BLaER1 treated with 17β-estradiol and CSF1 and Interleukin-3, amounts not matched to agents 10 nM and 100 nM (cell line): ENCODE measurements at regions not wholly inside any gene's neighbourhood (a gene's known extent, or its start where the extent isn't known, plus 50 kb on each side); places are given as distances from the start of the nearest gene placed in this dataset.
"Not testable (repeated sequence)": the region's sequence is repeated elsewhere in the genome, so short reads cannot be mapped to it uniquely, and the experiment has no call there.

Experiments
- H3K27ac ChIP-seq, 11 experiments: shearing (Covaris generic); formaldehyde crosslinking; 2 replicates each; pipeline ENCODE4 v1.8.1; 2022
- H3K27me3 ChIP-seq, 11 experiments: shearing (Covaris generic); formaldehyde crosslinking; 2 replicates each; pipeline ENCODE4 v1.8.1; 2022
- H3K36me3 ChIP-seq, 11 experiments: shearing (Covaris generic); formaldehyde crosslinking; 2 replicates each; pipeline ENCODE4 v1.8.1; 2022
- H3K4me1 ChIP-seq, 10 experiments: shearing (Covaris generic); formaldehyde crosslinking; 2 replicates each; pipeline ENCODE4 v1.8.1; 2022
- H3K4me2 ChIP-seq, 11 experiments: shearing (Covaris generic); formaldehyde crosslinking; 2 replicates each; pipeline ENCODE4 v1.8.1; 2022
- H3K4me3 ChIP-seq, 10 experiments: shearing (Covaris generic); formaldehyde crosslinking; 2 replicates each; pipeline ENCODE4 v1.8.1; 2022
- H3K9ac ChIP-seq, 11 experiments: shearing (Covaris generic); formaldehyde crosslinking; 2 replicates each; pipeline ENCODE4 v1.8.1; 2022
- H3K9me3 ChIP-seq, 11 experiments: shearing (Covaris generic); formaldehyde crosslinking; replicated peaks in 1 of 11; 2 replicates each; pipeline ENCODE4 v1.8.1; 2022
- H4K20me1 ChIP-seq, 11 experiments: shearing (Covaris generic); formaldehyde crosslinking; 2 replicates each; pipeline ENCODE4 v1.8.1; 2022
- Cebpa-rat ChIP-seq, 11 experiments: shearing (Covaris generic); IDR thresholded peaks; 2 replicates each; pipeline ENCODE4 v1.8.1; 2022

GRCh38 chrX:54615109-54615508 lies 85.1 kb downstream of the GNL3L start:
- no peak overlapping the region for H3K9ac ChIP-seq
- H4K20me1 ChIP-seq: peaks cover 0 to 4% (median 0%) of the 10 kb centered on the region in 11 experiments; a peak in 1 of 22 replicates
- TF ChIP-seq Cebpa-rat (IDR thresholded peaks at IDR 0.05): no peak
- H3K4me2 ChIP-seq: no peak overlapping the region
- H3K9me3 ChIP-seq: peaks cover 33 to 51% (median 47%) of the 10 kb centered on the region in 11 experiments
- H3K27ac ChIP-seq: no peak overlapping the region
- H3K4me3 ChIP-seq: no peak overlapping the region
- H3K4me1 ChIP-seq: no peaks in the 10 kb centered on the region
- H3K36me3 ChIP-seq: peaks cover 0 to 10% (median 4%) of the 10 kb centered on the region in 11 experiments; a peak in 5 of 22 replicates
- H3K27me3 ChIP-seq: peaks cover 32 to 78% (median 62%) of the 10 kb centered on the region in 11 experiments; a peak in 21 of 22 replicates

- Histone ChIP-seq H3K27ac (no peak overlapping the region), H3K36me3 (no peaks in the 10 kb centered on the region), H3K4me3 (no peak overlapping the region), H3K4me1 (peaks cover 0 to 2% (median under 1%) of the 10 kb centered on the region in 10 experiments; a peak in 2 of 20 replicates), H4K20me1 (no peaks in the 10 kb centered on the region), H3K4me2 (no peak overlapping the region), H3K9me3 (peaks cover 47 to 69% (median 57%) of the 10 kb centered on the region in 11 experiments), H3K9ac (no peak overlapping the region), H3K27me3 (peaks cover 31 to 87% (median 65%) of the 10 kb centered on the region in 11 experiments; a peak in 21 of 22 replicates)
- no peak for TF ChIP-seq Cebpa-rat (IDR thresholded peaks at IDR 0.05)
Measured at GRCh38 chrX:54633641-54634040, 103.6 kb downstream of the GNL3L start.

DNA sequence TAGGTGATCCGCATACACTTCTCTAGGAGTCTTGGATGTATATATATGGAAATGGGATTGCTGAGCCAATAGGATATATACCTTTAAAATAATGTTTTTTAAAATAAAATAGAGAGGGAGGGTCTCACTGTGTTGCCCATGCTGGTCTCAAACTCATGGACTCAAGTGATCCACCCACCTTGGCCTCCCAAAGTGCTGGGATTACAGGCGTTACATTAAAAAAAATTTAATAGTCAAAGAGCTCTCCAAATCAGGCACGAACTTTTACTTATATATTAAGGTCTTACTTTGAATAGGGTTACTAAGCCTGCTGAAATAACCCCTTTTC lies 109.0 kb downstream of the GNL3L start:
- Histone ChIP-seq H3K36me3 (no peaks in the 10 kb centered on the region), H4K20me1 (no peaks in the 10 kb centered on the region), H3K27me3 (peaks cover 38 to 88% (median 73%) of the 10 kb centered on the region in 11 experiments; a peak in 21 of 22 replicates), H3K27ac (peak overlapping the region; percentile 82 to 96 (median 89); a peak in 21 of 22 replicates), H3K4me2 (peak overlapping the region; percentile 27 to 57 (median 39); a peak in 17 of 22 replicates), H3K4me3 (peak overlapping the region in 9 of 10 experiments; percentile 2 to 71 (median 60); a peak in 16 of 20 replicates), H3K9me3 (peaks cover 7 to 21% (median 17%) of the 10 kb centered on the region in 11 experiments; a peak in 19 of 22 replicates), H3K4me1 (peaks cover 10 to 23% (median 15%) of the 10 kb centered on the region in 10 experiments), H3K9ac (peak overlapping the region; percentile 74 to 90 (median 86); a peak in 20 of 22 replicates)
- TF ChIP-seq Cebpa-rat (IDR thresholded peaks at IDR 0.05): no peak

GRCh38 chrX:54639346-54640102 lies 109.5 kb downstream of the GNL3L start:
- Histone ChIP-seq H3K4me3 (peak overlapping the region; percentile 43 to 71 (median 60)), H3K27me3 (peaks cover 36 to 88% (median 74%) of the 10 kb centered on the region in 11 experiments; a peak in 21 of 22 replicates), H3K4me1 (peaks cover 10 to 23% (median 15%) of the 10 kb centered on the region in 10 experiments), H3K27ac (peak overlapping the region; percentile 82 to 96 (median 89)), H3K9ac (peak overlapping the region; percentile 74 to 90 (median 86)), H3K9me3 (peaks cover 6 to 17% (median 12%) of the 10 kb centered on the region in 11 experiments; a peak in 17 of 22 replicates), H4K20me1 (no peaks in the 10 kb centered on the region), H3K4me2 (peak overlapping the region; percentile 30 to 67 (median 57); a peak in 19 of 22 replicates), H3K36me3 (no peaks in the 10 kb centered on the region)
- peak in 7 of 11 experiments; percentile 8 to 76 (median 39); a peak in 8 of 22 replicates for TF ChIP-seq Cebpa-rat (IDR thresholded peaks at IDR 0.05)

DNA sequence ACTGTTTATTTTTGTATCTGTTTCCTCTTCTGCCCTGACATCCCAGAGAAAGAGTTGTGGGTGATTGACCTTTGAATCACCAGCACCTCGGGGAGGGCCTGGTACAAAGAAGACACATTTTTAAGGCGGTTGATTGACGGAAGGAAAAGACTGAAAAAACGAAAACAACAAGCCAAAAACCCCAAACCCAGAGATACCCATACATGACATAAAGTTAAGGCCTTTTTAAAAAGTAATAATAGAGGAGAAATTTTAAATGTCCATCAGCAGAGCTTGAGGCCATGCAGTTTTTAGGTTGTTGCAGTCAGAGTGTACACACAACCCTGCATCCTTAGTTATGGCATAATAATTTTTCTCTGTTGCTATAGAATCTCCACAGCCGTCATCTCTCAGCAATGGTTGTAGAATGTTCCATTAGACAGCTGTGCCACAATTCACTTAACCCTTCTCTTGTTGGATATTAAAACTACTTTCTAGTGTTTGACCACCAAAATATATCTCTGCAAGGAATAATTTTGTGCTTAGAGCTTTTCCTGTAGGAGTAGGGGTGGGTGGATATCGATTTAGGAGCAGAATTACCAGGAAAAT lies 110.2 kb downstream of the GNL3L start:
- H3K27me3 ChIP-seq: peaks cover 36 to 89% (median 68%) of the 10 kb centered on the region in 11 experiments; a peak in 21 of 22 replicates
- no peaks in the 10 kb centered on the region for H4K20me1 ChIP-seq
- TF ChIP-seq Cebpa-rat (IDR thresholded peaks at IDR 0.05): no peak
- H3K4me3 ChIP-seq: peak overlapping the region; percentile 27 to 71 (median 60); a peak in 18 of 20 replicates
- peaks cover 0 to 11% (median 6%) of the 10 kb centered on the region in 11 experiments; a peak in 9 of 22 replicates for H3K9me3 ChIP-seq
- peaks cover 10 to 23% (median 15%) of the 10 kb centered on the region in 10 experiments for H3K4me1 ChIP-seq
- peak overlapping the region; percentile 30 to 67 (median 56); a peak in 21 of 22 replicates for H3K4me2 ChIP-seq
- H3K27ac ChIP-seq: peak overlapping the region; percentile 82 to 96 (median 89); a peak in 21 of 22 replicates
- H3K9ac ChIP-seq: peak overlapping the region; percentile 74 to 90 (median 86)
- no peaks in the 10 kb centered on the region for H3K36me3 ChIP-seq

DNA sequence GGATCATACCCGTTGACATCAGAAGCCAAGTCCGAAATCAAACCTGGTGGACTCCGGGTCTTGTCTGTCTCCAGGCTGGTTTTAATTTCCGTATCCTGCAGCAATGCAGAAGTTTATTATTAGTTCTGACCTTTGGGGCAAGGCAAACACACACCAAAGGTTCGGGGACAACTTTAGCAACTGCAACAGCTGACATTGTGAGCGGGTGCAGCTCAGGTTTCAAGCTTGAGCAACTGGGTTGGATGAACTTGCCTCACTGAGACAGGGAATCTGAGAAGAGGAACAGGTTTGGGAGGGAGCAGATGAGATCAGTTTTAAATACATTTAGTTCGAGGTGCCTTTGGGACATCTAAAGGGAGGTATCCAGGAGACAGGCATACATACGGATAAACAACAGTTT lies 110.7 kb downstream of the GNL3L start:
- Histone ChIP-seq H3K27me3 (peaks cover 36 to 86% (median 66%) of the 10 kb centered on the region in 11 experiments; a peak in 21 of 22 replicates), H3K27ac (peak overlapping the region; percentile 17 to 96 (median 89); a peak in 20 of 22 replicates), H4K20me1 (no peaks in the 10 kb centered on the region), H3K9me3 (peaks cover 0 to 7% (median 3%) of the 10 kb centered on the region in 11 experiments; a peak in 2 of 22 replicates), H3K9ac (peak overlapping the region in 7 of 11 experiments; percentile 82 to 90 (median 87); a peak in 8 of 22 replicates), H3K4me2 (peak overlapping the region; percentile 30 to 67 (median 56)), H3K4me1 (peaks cover 10 to 23% (median 15%) of the 10 kb centered on the region in 10 experiments), H3K4me3 (peak overlapping the region in 1 of 10 experiments; percentile 71; a peak in 2 of 20 replicates), H3K36me3 (no peaks in the 10 kb centered on the region)
- no peak for TF ChIP-seq Cebpa-rat (IDR thresholded peaks at IDR 0.05)

GRCh38 chrX:54641530-54641929 lies 111.5 kb downstream of the GNL3L start:
- Histone ChIP-seq H4K20me1 (no peaks in the 10 kb centered on the region), H3K9ac (no peak overlapping the region), H3K4me3 (no peak overlapping the region), H3K36me3 (no peaks in the 10 kb centered on the region), H3K4me1 (peaks cover 10 to 23% (median 15%) of the 10 kb centered on the region in 10 experiments), H3K27me3 (peaks cover 36 to 78% (median 58%) of the 10 kb centered on the region in 11 experiments; a peak in 21 of 22 replicates), H3K27ac (peak overlapping the region in 1 of 11 experiments; percentile 96; a peak in 1 of 22 replicates), H3K4me2 (peak overlapping the region in 7 of 11 experiments; percentile 30 to 67 (median 58); a peak in 3 of 22 replicates), H3K9me3 (peaks cover 0 to 6% (median 0%) of the 10 kb centered on the region in 11 experiments; a peak in 1 of 22 replicates)
- no peak for TF ChIP-seq Cebpa-rat (IDR thresholded peaks at IDR 0.05)

- Histone ChIP-seq H3K27me3 (peaks cover 23 to 76% (median 41%) of the 10 kb centered on the region in 11 experiments; a peak in 19 of 22 replicates), H3K9me3 (peaks cover 19 to 28% (median 25%) of the 10 kb centered on the region in 11 experiments)
- not testable (repeated sequence) for H4K20me1 ChIP-seq, H3K36me3 ChIP-seq, H3K4me1 ChIP-seq, H3K9ac ChIP-seq, H3K27ac ChIP-seq, H3K4me2 ChIP-seq, H3K4me3 ChIP-seq
Measured at GRCh38 chrX:54647607-54648006, 117.6 kb downstream of the GNL3L start.
